Activated CD4-positive, alpha-beta T cell treated with anti-CD3 and anti-CD28 coated beads, Interleukin-2, amount 50 U/mL, for 24 hours (primary cell): ENCODE measurements at regions not wholly inside any gene's neighbourhood (a gene's known extent, or its start where the extent isn't known, plus 50 kb on each side); places are given as distances from the start of the nearest gene placed in this dataset.

Experiments
- DNase-seq, 2 donors: peaks; one replicate each; pipeline ENCODE4 v3.0.0-alpha.2; 2020; ENCODE audit warnings: low read depth in 1 of 2, low spot score in 1 of 2

GRCh38 chr10:129371541-129371940 is 95.5 kb upstream of the MGMT start:
- DNase-seq, result no peak

- DNase-seq, result no peak
Observed at GRCh38 chr10:129372172-129372571, 94.9 kb upstream of the MGMT start.

GRCh38 chr10:129373231-129373630 is 93.8 kb upstream of the MGMT start:
- no peak for DNase-seq

- DNase-seq, result no peak
Observed at GRCh38 chr10:129373718-129374117, 93.3 kb upstream of the MGMT start.

- no peak for DNase-seq
Observed at GRCh38 chr10:129375171-129375570, 91.9 kb upstream of the MGMT start.

- no peak for DNase-seq
Observed at GRCh38 chr10:129375912-129376311, 91.1 kb upstream of the MGMT start.

GRCh38 chr10:129380279-129380678 is 86.8 kb upstream of the MGMT start:
- no peak for DNase-seq

- no peak for DNase-seq
Observed at GRCh38 chr10:129381741-129382140, 85.3 kb upstream of the MGMT start.

GRCh38 chr10:129382401-129382800 is 84.6 kb upstream of the MGMT start:
- no peak for DNase-seq

GRCh38 chr10:129383651-129384050 is 83.4 kb upstream of the MGMT start:
- DNase-seq, result no peak

- DNase-seq, result no peak
Observed at GRCh38 chr10:129385600-129385999, 81.4 kb upstream of the MGMT start.

GRCh38 chr10:129386415-129387257 is 80.4 kb upstream of the MGMT start:
- DNase-seq, result no peak

- DNase-seq, result no peak
Observed at GRCh38 chr10:129387258-129387525, 79.8 kb upstream of the MGMT start.

GRCh38 chr10:129388435-129388834 is 78.6 kb upstream of the MGMT start:
- no peak for DNase-seq

- DNase-seq, result no peak
Observed at GRCh38 chr10:129389194-129389593, 77.8 kb upstream of the MGMT start.

- no peak for DNase-seq
Observed at GRCh38 chr10:129390147-129390546, 76.9 kb upstream of the MGMT start.

- no peak for DNase-seq
Observed at GRCh38 chr10:129390726-129391125, 76.3 kb upstream of the MGMT start.

- DNase-seq, result no peak
Observed at GRCh38 chr10:129391464-129391863, 75.6 kb upstream of the MGMT start.

GRCh38 chr10:129392855-129393254 is 74.2 kb upstream of the MGMT start:
- no peak for DNase-seq

GRCh38 chr10:129393812-129394211 is 73.2 kb upstream of the MGMT start:
- DNase-seq, result no peak

GRCh38 chr10:129394518-129395328 is 72.3 kb upstream of the MGMT start:
- DNase-seq, result no peak

GRCh38 chr10:129396021-129396722 is 70.9 kb upstream of the MGMT start:
- no peak for DNase-seq
